HL-60 (cell line): ENCODE measurements at regions not wholly inside any gene's neighbourhood (a gene's known extent, or its start where the extent isn't known, plus 50 kb on each side); places are given as distances from the start of the nearest gene placed in this dataset.

Source experiments
- DNase-seq, 2 experiments: peaks; one replicate each; pipeline ENCODE4 v3.0.0-alpha.2; 2010 to 2020; ENCODE audit warnings: low read depth in 1 of 2, low spot score in 1 of 2
- H3K27ac ChIP-seq: fragments of 250-450 bp; sonication (Bioruptor Pico); replicated peaks from 2 replicates; pipeline ENCODE4 v1.5.1; 2020; ENCODE audit warnings: mild to moderate bottlenecking, moderate library complexity
- H3K27me3 ChIP-seq: fragments of 250-450 bp; sonication (Bioruptor Pico); 2 replicates; pipeline ENCODE4 v1.5.1; 2021; ENCODE audit warnings: mild to moderate bottlenecking, moderate library complexity; ENCODE audit not compliant: insufficient read depth, poor library complexity, severe bottlenecking
- H3K4me3 ChIP-seq: replicated peaks from 2 replicates; pipeline ENCODE4 v1.5.1; 2011; ENCODE audit warnings: mild to moderate bottlenecking, control low read depth, low read length; ENCODE audit not compliant: insufficient read depth
- GABPA ChIP-seq: IDR thresholded peaks from 2 replicates; pipeline ENCODE4 v1.6.1; 2012; ENCODE audit warnings: low read depth
- POLR2AphosphoS5 ChIP-seq: IDR thresholded peaks from 2 replicates; pipeline ENCODE4 v1.6.1; 2012; ENCODE audit warnings: low read depth
- SPI1 ChIP-seq: IDR thresholded peaks from 2 replicates; pipeline ENCODE4 v1.6.1; 2012; ENCODE audit warnings: low read depth, mild to moderate bottlenecking, borderline replicate concordance
- TF ChIP-seq, protein P1 (sequence below): IDR thresholded peaks from 2 replicates; pipeline ENCODE4 v1.6.1; 2012; ENCODE audit warnings: low read depth; ENCODE audit not compliant: insufficient replicate concordance
- TF ChIP-seq, protein P2 (sequence below): IDR thresholded peaks from one replicate; pipeline ENCODE4 v1.5.1; 2011; ENCODE audit warnings: low read length, control low read depth, inconsistent platforms; ENCODE audit not compliant: insufficient read depth

DNA sequence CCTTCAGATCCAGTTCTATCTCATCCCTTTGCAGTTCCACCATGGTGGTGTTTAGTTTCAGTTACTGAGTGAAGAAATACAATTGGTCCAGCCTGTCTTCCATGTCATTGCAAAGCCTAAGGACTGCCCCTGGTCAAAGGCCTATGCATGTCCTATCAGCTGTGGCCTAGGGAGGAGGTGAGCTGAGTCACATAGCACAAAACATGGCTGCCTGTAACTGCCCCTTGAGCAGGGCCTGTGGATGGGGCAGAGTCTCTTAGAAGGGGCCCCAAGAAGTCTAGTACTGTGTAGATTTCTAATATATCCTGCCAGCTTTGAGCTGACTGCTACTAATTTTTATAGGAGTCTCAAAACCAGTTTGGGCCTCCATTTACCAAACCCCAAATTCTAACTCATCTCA lies 296.7 kb downstream of the FBXW7 start:
- H3K27ac ChIP-seq = no peak overlapping the region
- TF ChIP-seq SPI1 (no peak), POLR2AphosphoS5 (no peak), GABPA (no peak)
- TF ChIP-seq, protein P1, sequence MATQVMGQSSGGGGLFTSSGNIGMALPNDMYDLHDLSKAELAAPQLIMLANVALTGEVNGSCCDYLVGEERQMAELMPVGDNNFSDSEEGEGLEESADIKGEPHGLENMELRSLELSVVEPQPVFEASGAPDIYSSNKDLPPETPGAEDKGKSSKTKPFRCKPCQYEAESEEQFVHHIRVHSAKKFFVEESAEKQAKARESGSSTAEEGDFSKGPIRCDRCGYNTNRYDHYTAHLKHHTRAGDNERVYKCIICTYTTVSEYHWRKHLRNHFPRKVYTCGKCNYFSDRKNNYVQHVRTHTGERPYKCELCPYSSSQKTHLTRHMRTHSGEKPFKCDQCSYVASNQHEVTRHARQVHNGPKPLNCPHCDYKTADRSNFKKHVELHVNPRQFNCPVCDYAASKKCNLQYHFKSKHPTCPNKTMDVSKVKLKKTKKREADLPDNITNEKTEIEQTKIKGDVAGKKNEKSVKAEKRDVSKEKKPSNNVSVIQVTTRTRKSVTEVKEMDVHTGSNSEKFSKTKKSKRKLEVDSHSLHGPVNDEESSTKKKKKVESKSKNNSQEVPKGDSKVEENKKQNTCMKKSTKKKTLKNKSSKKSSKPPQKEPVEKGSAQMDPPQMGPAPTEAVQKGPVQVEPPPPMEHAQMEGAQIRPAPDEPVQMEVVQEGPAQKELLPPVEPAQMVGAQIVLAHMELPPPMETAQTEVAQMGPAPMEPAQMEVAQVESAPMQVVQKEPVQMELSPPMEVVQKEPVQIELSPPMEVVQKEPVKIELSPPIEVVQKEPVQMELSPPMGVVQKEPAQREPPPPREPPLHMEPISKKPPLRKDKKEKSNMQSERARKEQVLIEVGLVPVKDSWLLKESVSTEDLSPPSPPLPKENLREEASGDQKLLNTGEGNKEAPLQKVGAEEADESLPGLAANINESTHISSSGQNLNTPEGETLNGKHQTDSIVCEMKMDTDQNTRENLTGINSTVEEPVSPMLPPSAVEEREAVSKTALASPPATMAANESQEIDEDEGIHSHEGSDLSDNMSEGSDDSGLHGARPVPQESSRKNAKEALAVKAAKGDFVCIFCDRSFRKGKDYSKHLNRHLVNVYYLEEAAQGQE = no peak
- TF ChIP-seq, protein P2, sequence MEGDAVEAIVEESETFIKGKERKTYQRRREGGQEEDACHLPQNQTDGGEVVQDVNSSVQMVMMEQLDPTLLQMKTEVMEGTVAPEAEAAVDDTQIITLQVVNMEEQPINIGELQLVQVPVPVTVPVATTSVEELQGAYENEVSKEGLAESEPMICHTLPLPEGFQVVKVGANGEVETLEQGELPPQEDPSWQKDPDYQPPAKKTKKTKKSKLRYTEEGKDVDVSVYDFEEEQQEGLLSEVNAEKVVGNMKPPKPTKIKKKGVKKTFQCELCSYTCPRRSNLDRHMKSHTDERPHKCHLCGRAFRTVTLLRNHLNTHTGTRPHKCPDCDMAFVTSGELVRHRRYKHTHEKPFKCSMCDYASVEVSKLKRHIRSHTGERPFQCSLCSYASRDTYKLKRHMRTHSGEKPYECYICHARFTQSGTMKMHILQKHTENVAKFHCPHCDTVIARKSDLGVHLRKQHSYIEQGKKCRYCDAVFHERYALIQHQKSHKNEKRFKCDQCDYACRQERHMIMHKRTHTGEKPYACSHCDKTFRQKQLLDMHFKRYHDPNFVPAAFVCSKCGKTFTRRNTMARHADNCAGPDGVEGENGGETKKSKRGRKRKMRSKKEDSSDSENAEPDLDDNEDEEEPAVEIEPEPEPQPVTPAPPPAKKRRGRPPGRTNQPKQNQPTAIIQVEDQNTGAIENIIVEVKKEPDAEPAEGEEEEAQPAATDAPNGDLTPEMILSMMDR = no peak
- H3K27me3 ChIP-seq = no peaks in the 10 kb centered on the region
- no peak overlapping the region for H3K4me3 ChIP-seq
- DNase-seq = no peak

DNA sequence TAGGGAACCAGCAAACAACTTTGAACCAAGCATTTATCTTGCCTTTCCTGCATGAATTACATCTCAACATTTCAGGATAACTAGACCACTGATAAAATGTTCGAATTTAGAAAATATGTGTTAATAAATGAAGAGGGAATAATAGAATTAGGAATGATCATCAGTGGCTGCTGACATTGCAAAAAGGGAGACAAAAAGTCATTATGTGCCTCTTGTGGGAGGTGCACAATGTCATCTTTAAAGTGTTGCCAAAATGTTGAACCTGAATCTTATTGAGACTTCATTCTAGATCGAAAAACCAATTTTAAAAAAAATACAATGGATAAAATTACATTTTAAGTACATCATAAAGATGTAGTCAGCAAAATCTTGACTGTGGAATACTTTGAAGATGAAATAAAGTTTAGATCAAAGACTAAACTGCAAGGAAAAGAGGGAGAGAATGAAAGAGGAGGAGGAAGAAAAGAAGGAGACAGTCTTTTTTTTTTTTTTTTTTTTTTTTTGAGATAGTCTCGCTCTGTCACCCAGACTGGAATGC lies 299.3 kb downstream of the FBXW7 start:
- TF ChIP-seq, protein P1 = no peak
- TF ChIP-seq POLR2AphosphoS5 (no peak), GABPA (no peak), SPI1 (no peak)
- TF ChIP-seq, protein P2 = no peak
- H3K27me3 ChIP-seq = no peaks in the 10 kb centered on the region
- no peak for DNase-seq
- H3K4me3 ChIP-seq = no peak overlapping the region
- no peak overlapping the region for H3K27ac ChIP-seq

DNA sequence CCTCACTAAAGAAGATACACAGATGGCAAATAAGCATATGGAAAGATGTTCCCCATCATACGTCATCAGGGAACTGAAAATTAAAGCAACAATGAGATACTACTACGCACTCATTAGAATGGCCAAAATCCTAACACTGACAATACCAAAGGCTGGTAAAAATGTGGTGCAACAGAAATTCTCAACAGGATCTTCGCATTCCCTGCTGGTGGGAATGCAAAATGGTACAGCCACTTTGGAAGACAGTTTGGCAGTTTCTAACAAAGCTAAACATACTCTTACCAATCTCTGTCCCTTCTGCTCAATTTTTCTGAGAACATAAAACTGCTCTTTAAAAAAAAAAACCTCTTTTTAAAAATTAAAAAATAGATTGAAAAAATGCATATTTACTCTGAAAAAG lies 300.2 kb downstream of the FBXW7 start:
- TF ChIP-seq, protein P1 = no peak
- TF ChIP-seq POLR2AphosphoS5 (no peak), SPI1 (no peak), GABPA (no peak)
- TF ChIP-seq, protein P2 = no peak
- no peak for DNase-seq

More for the DNA sequence above, 300.2 kb downstream of the FBXW7 start:
- Histone ChIP-seq H3K27me3 (no peaks in the 10 kb centered on the region), H3K27ac (no peak overlapping the region), H3K4me3 (no peak overlapping the region)
